ENCODE measurements at regions not wholly inside any gene's neighbourhood (a gene's known extent, or its start where the extent isn't known, plus 50 kb on each side); places are given as distances from the start of the nearest gene placed in this dataset.
"Not testable (repeated sequence)": the region's sequence is repeated elsewhere in the genome, so short reads cannot be mapped to it uniquely, and the experiment has no call there.

DNA sequence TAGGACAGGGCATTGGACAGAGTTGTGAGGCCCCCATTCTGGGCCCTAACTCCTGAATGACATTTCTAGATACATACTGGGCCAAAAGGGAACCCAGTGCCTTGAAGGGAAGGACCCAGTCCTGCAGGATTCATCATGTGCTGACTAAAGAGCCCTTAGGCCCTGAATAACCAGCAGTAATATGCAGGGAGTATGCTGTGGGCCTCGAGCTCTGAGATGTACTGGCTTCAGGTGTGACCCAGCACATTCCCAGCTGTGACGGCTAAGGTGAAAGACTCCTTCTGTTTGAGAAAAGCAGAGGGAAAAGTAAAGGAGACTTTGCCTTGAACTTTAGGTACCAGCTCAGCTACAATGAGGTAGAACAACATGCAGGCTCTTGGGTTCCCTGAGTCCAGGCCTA lies 138.2 kb upstream of the HUWE1 start:
- no peaks in the 10 kb centered on the region for H3K27me3 ChIP-seq (ENCODE audit: insufficient read depth in 3 of 3, low read length in 2 of 3)
- no peak overlapping the region for H3K4me3 ChIP-seq
- no peaks in the 10 kb centered on the region for H3K36me3 ChIP-seq (ENCODE audit: insufficient read depth in 1 of 2, low read depth in 1 of 2)
- TF ChIP-seq, protein P1, sequence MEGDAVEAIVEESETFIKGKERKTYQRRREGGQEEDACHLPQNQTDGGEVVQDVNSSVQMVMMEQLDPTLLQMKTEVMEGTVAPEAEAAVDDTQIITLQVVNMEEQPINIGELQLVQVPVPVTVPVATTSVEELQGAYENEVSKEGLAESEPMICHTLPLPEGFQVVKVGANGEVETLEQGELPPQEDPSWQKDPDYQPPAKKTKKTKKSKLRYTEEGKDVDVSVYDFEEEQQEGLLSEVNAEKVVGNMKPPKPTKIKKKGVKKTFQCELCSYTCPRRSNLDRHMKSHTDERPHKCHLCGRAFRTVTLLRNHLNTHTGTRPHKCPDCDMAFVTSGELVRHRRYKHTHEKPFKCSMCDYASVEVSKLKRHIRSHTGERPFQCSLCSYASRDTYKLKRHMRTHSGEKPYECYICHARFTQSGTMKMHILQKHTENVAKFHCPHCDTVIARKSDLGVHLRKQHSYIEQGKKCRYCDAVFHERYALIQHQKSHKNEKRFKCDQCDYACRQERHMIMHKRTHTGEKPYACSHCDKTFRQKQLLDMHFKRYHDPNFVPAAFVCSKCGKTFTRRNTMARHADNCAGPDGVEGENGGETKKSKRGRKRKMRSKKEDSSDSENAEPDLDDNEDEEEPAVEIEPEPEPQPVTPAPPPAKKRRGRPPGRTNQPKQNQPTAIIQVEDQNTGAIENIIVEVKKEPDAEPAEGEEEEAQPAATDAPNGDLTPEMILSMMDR (IDR thresholded peaks at IDR 0.05) = no peak
- intact Hi-C loops (cut with DNase I) = no loop called here
- no peaks in the 10 kb centered on the region for H3K4me1 ChIP-seq
- ATAC-seq = no peak
- 60 to 67% (median 66%) methylated on average over 2 of the region's 2 CpGs for WGBS, 3 donors
- no peaks in the 10 kb centered on the region for H3K9me3 ChIP-seq
- no peak overlapping the region for H3K27ac ChIP-seq
- no peak for DNase-seq

GRCh38 chrX:53818115-53818514 lies 131.6 kb upstream of the HUWE1 start:
- H3K4me3 ChIP-seq; H3K36me3 ChIP-seq (ENCODE audit: insufficient read depth in 1 of 2, low read depth in 1 of 2); H3K27ac ChIP-seq; DNase-seq; H3K4me1 ChIP-seq; H3K9me3 ChIP-seq; ATAC-seq; H3K27me3 ChIP-seq (ENCODE audit: insufficient read depth in 3 of 3, low read length in 2 of 3); intact Hi-C loops (cut with DNase I): not testable (repeated sequence)
- WGBS, 3 donors = 92 to 94% (median 93%) methylated on average over 1 of the region's 1 CpG

DNA sequence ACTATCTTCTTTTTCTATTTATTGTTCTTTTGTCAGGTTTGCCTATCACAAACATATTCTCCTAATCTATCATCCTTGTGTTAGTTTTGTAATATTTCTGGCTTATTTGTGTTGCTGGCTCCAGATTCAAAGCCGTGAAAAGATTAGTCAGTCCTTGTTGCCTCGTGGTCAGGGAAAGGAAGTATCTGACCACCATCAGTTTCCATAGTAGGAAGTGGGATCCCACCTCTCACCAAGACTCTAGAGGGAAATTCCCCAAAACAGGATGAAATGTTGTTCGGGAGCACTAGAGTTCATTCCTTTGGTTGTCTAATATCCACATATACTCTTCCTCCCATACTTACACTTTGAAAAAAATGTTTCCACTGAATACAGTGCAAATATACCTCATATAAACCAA lies 131.0 kb upstream of the HUWE1 start:
- H3K4me1 ChIP-seq = no peaks in the 10 kb centered on the region
- no peaks in the 10 kb centered on the region for H3K36me3 ChIP-seq (ENCODE audit: insufficient read depth in 1 of 2, low read depth in 1 of 2)

GRCh38 chrX:53813670-53814440 lies 127.3 kb upstream of the HUWE1 start:
- no peak for ATAC-seq
- TF ChIP-seq, protein P1 (IDR thresholded peaks at IDR 0.05) = no peak
- 75 to 87% (median 84%) methylated on average over 12 to 15 of the region's 15 CpGs for WGBS, 3 donors

More for the DNA sequence above, 131.0 kb upstream of the HUWE1 start:
- Histone ChIP-seq H3K4me3 (no peak overlapping the region), H3K27me3 (ENCODE audit: insufficient read depth in 3 of 3, low read length in 2 of 3) (peaks cover 0 to 10% (median 0%) of the 10 kb centered on the region in 3 donors), H3K9me3 (no peaks in the 10 kb centered on the region), H3K27ac (no peak overlapping the region)
- intact Hi-C loops (cut with DNase I) = no loop called here
- ATAC-seq = no peak
- TF ChIP-seq, protein P1 (IDR thresholded peaks at IDR 0.05) = no peak
- no peak for DNase-seq
- 61 to 63% (median 62%) methylated on average over 3 of the region's 3 CpGs for WGBS, 3 donors

DNA sequence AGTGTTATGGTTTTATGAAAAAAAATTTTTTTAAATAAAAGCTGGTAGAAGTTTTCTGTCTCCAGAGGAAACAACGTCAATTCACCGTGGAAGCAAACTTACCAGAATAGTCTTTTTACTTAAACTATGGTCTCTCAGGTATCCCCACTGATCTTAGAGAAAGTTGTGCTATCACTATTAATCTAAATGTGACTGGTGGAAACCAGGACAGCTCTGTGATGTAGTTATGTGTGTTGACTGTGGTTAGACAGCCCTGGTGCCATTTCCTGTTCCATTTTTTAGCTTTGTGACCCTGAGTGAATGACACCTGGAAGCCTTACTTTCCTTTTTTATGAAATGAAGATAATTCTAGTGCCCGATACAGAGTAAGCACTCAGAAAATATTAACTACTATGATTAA lies 111.8 kb upstream of the HUWE1 start:
- ATAC-seq = no peak
- no peak for DNase-seq
- H3K9me3 ChIP-seq = peaks cover 11% of the 10 kb centered on the region
- no peak overlapping the region for H3K27ac ChIP-seq
- TF ChIP-seq, protein P1 (IDR thresholded peaks at IDR 0.05) = no peak
- no peaks in the 10 kb centered on the region for H3K4me1 ChIP-seq
- WGBS, 3 donors = 88 to 90% (median 90%) methylated on average over 3 of the region's 3 CpGs
- H3K36me3 ChIP-seq (ENCODE audit: insufficient read depth in 1 of 2, low read depth in 1 of 2) = no peaks in the 10 kb centered on the region
- intact Hi-C loops (cut with DNase I) = no loop called here
- no peak overlapping the region for H3K4me3 ChIP-seq
- H3K27me3 ChIP-seq (ENCODE audit: insufficient read depth in 3 of 3, low read length in 2 of 3) = peaks cover 0 to 6% (median 0%) of the 10 kb centered on the region in 3 donors

More at GRCh38 chrX:53813670-53814440, 127.3 kb upstream of the HUWE1 start:
- peaks cover 0 to 13% (median 0%) of the 10 kb centered on the region in 3 donors for H3K27me3 ChIP-seq (ENCODE audit: insufficient read depth in 3 of 3, low read length in 2 of 3)
- no peak overlapping the region for H3K27ac ChIP-seq
- intact Hi-C loops (cut with DNase I) = no loop called here
- no peaks in the 10 kb centered on the region for H3K36me3 ChIP-seq (ENCODE audit: insufficient read depth in 1 of 2, low read depth in 1 of 2)
- no peaks in the 10 kb centered on the region for H3K9me3 ChIP-seq
- no peak overlapping the region for H3K4me3 ChIP-seq
- no peak for DNase-seq
- H3K4me1 ChIP-seq = no peaks in the 10 kb centered on the region

All from psoas muscle (tissue), 7 donors.